ENCODE measurements at regions not wholly inside any gene's neighbourhood (a gene's known extent, or its start where the extent isn't known, plus 50 kb on each side); places are given as distances from the start of the nearest gene placed in this dataset.

DNA sequence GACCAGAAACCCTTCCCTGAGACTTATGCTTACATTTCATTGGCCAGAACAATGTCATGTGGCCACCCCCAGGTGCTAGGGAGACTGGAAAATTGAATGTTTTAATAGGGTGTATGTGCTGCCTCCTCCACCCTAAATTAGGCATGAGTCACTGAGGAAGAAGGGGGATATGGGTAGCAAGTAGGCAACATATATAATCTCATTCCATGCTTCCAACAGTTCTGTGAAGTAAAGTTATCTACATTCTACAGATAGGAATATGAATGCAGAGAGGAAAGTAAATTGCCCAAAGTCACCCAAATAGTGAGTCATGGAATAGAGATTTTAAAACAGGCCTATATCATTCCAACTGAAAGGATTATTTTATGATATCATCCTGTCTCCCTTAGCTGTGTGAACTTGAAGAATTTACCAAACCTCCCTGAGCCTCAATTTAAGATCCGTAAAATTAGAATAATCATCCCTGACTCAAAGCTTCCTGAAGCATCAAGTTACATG lies 168.6 kb upstream of the FGGY start:
- H3K36me3 ChIP-seq (ENCODE audit: control insufficient read depth, insufficient read depth, low read length), result no peaks in the 10 kb centered on the region
- ChIA-PET CTCF (no interaction called here), POLR2A (no interaction called here)
- intact Hi-C loops (cut with micrococcal nuclease; ENCODE audit: unreplicated experiment), result no loop called here
- in situ Hi-C loops (cut with HindIII; ENCODE audit: low pct_unique_long_range_greater_than_20kb, low sequenced_read_pairs), result no loop called here
- no peaks in the 10 kb centered on the region for H3K27me3 ChIP-seq (ENCODE audit: control insufficient read depth, insufficient read depth, low read length)
- BruUV-seq (replicated peaks), result no TSS peak
- no peak for DNase-seq (ENCODE audit: low read depth, low spot score)
- H3K27ac ChIP-seq (ENCODE audit: low read length), result no peak overlapping the region
- no peak for TF ChIP-seq SIN3A (IDR thresholded peaks at IDR 0.05; ENCODE audit: borderline replicate concordance, insufficient read depth, low read depth, low read length)
- no peak for TF ChIP-seq POLR2AphosphoS5 (IDR thresholded peaks at IDR 0.05; ENCODE audit: low read depth, low read length)
- TF ChIP-seq, protein P1, sequence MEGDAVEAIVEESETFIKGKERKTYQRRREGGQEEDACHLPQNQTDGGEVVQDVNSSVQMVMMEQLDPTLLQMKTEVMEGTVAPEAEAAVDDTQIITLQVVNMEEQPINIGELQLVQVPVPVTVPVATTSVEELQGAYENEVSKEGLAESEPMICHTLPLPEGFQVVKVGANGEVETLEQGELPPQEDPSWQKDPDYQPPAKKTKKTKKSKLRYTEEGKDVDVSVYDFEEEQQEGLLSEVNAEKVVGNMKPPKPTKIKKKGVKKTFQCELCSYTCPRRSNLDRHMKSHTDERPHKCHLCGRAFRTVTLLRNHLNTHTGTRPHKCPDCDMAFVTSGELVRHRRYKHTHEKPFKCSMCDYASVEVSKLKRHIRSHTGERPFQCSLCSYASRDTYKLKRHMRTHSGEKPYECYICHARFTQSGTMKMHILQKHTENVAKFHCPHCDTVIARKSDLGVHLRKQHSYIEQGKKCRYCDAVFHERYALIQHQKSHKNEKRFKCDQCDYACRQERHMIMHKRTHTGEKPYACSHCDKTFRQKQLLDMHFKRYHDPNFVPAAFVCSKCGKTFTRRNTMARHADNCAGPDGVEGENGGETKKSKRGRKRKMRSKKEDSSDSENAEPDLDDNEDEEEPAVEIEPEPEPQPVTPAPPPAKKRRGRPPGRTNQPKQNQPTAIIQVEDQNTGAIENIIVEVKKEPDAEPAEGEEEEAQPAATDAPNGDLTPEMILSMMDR (IDR thresholded peaks at IDR 0.05), result no peak
- no peak for TF ChIP-seq TCF7L2 (IDR thresholded peaks at IDR 0.05; ENCODE audit: low read depth, low read length)
- TF ChIP-seq, protein P2, sequence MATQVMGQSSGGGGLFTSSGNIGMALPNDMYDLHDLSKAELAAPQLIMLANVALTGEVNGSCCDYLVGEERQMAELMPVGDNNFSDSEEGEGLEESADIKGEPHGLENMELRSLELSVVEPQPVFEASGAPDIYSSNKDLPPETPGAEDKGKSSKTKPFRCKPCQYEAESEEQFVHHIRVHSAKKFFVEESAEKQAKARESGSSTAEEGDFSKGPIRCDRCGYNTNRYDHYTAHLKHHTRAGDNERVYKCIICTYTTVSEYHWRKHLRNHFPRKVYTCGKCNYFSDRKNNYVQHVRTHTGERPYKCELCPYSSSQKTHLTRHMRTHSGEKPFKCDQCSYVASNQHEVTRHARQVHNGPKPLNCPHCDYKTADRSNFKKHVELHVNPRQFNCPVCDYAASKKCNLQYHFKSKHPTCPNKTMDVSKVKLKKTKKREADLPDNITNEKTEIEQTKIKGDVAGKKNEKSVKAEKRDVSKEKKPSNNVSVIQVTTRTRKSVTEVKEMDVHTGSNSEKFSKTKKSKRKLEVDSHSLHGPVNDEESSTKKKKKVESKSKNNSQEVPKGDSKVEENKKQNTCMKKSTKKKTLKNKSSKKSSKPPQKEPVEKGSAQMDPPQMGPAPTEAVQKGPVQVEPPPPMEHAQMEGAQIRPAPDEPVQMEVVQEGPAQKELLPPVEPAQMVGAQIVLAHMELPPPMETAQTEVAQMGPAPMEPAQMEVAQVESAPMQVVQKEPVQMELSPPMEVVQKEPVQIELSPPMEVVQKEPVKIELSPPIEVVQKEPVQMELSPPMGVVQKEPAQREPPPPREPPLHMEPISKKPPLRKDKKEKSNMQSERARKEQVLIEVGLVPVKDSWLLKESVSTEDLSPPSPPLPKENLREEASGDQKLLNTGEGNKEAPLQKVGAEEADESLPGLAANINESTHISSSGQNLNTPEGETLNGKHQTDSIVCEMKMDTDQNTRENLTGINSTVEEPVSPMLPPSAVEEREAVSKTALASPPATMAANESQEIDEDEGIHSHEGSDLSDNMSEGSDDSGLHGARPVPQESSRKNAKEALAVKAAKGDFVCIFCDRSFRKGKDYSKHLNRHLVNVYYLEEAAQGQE (IDR thresholded peaks at IDR 0.05; ENCODE audit: insufficient read depth in 1 of 2, low read depth in 2 of 2, low read length in 1 of 2), result no peak
- no peaks in the 10 kb centered on the region for H3K4me1 ChIP-seq (ENCODE audit: control insufficient read depth, insufficient read depth, low read length)
- H3K9me3 ChIP-seq (ENCODE audit: control insufficient read depth, insufficient read depth, low read depth, low read length), result no peaks in the 10 kb centered on the region
- no peak overlapping the region for H3K4me3 ChIP-seq (ENCODE audit: low read depth in 2 of 2, low read length in 2 of 2)
- ATAC-seq, result no peak

DNA sequence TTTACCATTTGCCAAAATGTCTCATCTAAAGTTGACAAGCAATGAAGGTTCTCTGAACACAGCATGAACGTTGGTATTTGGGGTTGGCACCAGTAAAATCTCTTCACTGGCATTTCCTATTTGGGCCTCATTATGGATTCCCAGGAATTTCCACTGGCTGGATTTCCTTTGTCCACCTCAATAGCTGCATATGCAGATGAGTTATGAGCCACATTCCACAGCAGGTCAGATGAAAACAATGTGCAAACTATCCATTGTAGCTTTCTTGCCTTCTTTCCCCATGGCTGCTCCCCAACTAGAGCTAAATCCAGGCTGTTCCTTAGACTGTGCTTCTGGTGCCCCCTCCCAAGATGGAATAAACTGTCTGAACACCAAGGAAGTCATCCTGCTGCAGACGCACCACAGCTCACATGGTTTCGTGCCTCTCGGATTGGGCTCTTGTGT lies 168.1 kb upstream of the FGGY start:
- no peaks in the 10 kb centered on the region for H3K36me3 ChIP-seq (ENCODE audit: control insufficient read depth, insufficient read depth, low read length)
- intact Hi-C loops (cut with micrococcal nuclease; ENCODE audit: unreplicated experiment) (no loop called here), in situ Hi-C loops (cut with HindIII; ENCODE audit: low pct_unique_long_range_greater_than_20kb, low sequenced_read_pairs) (no loop called here)
- POLR2A ChIA-PET, result no interaction called here
- H3K4me3 ChIP-seq (ENCODE audit: low read depth in 2 of 2, low read length in 2 of 2), result no peak overlapping the region
- no peaks in the 10 kb centered on the region for H3K27me3 ChIP-seq (ENCODE audit: control insufficient read depth, insufficient read depth, low read length)
- CTCF ChIA-PET, result no interaction called here
- H3K27ac ChIP-seq (ENCODE audit: low read length), result no peak overlapping the region
- no peak for TF ChIP-seq POLR2AphosphoS5 (IDR thresholded peaks at IDR 0.05; ENCODE audit: low read depth, low read length)
- TF ChIP-seq, protein P2 (IDR thresholded peaks at IDR 0.05; ENCODE audit: insufficient read depth in 1 of 2, low read depth in 2 of 2, low read length in 1 of 2), result no peak
- no peak for TF ChIP-seq TCF7L2 (IDR thresholded peaks at IDR 0.05; ENCODE audit: low read depth, low read length)
- no peak for TF ChIP-seq SIN3A (IDR thresholded peaks at IDR 0.05; ENCODE audit: borderline replicate concordance, insufficient read depth, low read depth, low read length)
- TF ChIP-seq, protein P1 (IDR thresholded peaks at IDR 0.05), result no peak
- no peaks in the 10 kb centered on the region for H3K4me1 ChIP-seq (ENCODE audit: control insufficient read depth, insufficient read depth, low read length)
- ATAC-seq (no peak), DNase-seq (ENCODE audit: low read depth, low spot score) (no peak)
- no peaks in the 10 kb centered on the region for H3K9me3 ChIP-seq (ENCODE audit: control insufficient read depth, insufficient read depth, low read depth, low read length)
- BruUV-seq (replicated peaks), result no TSS peak
